GM18867 (cell line): ENCODE measurements at regions not wholly inside any gene's neighbourhood (a gene's known extent, or its start where the extent isn't known, plus 50 kb on each side); places are given as distances from the start of the nearest gene placed in this dataset.

Experiments used
- ATAC-seq: cut with Tn5 transposase; IDR thresholded peaks from one replicate; pipeline ENCODE4 v1.9.1; 2021; ENCODE audit warnings: mild to moderate bottlenecking, moderate library complexity; ENCODE audit not compliant: unreplicated experiment

DNA sequence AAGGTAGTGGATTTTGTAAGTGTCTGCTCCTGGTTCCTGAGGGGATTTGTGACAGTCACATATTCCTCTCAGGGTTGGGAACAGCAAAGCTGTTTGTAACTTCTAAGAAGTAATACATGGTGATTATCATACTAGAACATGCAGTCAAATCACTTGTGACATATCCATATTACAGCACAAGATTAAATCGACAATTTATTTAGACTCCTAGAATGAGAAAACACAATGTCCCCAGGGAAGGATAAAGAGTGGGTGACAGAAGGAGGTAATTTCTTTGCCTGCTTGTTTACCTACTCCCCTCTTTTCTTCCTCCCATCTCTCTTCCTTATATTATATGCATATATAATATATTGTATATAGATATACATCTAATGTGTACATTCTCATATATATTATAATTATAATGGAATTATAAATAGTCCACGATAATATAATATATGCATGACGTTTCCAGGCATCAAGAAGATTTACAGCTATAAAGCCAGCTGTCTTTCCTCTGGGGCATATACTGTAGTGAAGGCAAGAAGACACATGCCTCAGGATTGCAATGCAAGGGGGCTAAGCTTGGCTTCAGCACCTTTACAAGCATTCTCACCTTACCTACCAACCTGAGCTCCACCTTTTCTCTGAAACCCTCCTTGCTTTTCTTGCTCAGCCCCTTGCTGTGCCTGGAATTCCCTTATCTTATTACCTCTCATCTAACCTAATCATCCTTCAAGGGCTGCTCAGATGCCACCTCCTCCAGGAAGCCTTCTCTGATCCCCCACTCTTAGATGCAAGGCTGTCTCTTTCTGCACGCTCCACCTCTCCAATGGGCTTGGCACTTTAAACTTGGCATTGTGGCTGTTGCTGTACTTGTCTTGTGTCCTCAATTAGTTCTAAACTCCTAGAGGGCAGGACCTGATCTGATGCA, 73.1 kb upstream of the PIAS1 start:
- ATAC-seq: no peak

DNA sequence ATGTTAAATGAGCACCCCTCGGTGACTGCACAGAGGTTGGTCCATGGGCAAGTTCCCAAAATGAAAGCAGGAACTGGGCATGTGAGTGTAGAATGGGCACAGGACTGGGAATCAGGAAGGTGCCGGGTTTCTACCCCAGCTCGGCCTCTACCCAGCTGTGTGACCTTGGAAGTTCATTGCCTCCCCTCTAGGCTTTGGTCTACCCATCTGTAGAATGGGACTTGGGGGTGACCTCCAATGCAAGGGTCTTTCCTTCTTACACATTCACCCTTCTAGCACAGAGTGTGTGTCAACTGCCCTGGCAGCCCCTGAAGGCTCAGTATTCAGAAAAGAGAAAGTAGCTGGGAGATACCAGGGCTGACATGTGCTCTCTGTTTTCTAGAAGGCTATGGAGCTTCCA, 72.3 kb upstream of the PIAS1 start:
- ATAC-seq: no peak

DNA sequence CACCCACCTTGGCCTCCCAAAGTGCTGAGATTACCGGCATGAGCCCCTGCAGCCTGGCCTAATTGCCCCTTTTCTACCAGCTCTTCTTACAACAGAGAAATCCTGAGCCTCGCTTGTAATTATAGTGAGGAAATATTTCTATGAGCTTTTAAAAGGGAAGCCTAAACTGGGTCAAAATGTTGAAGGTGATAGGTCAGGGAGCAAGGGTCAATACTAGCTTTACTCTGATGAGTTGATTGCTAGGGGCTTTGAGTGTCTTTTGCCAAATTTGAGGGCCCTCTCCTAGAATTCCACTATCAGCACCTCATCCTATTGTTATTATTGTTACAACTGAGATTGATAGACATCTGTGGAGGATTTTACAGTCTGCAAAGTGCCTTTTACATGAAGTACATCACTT, 62.4 kb upstream of the PIAS1 start:
- no peak for ATAC-seq

DNA sequence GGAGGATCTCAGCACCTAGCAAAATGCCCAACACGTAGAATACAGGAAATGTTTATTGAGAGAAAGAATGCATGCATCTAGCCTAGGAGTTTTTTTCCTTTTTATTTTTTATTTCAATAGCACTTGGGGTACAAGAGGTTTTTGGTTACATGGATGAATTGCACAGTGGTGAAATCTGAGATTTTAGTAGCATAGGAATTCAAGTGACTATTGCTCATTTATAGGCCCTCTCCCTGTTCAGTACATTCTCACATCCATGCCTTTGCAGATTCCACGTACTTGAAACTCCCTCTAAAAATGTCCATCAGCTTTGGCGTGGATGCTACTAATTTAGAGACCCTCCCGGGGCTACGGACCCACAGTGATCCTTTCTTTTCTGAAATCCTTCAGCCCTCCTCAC, 61.7 kb upstream of the PIAS1 start:
- ATAC-seq: no peak

DNA sequence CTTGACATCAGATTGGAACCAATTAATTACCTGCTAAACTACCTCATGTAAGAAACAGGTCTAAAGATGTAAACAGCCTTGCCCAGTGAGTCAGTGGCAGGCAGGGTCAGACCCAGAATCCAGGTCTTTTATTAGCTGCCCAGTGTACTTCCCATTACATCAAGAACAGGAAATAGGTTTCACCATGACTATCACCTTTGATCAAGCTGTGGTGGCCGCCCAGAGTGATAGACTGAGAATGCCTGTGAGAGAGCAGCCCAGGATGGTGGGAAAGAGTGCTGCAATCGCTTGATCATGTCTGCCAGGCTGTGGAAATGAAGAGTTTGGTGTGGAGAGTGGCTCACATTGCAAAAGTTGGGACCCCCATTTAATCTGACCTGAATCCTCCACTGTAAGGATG, 61.3 kb upstream of the PIAS1 start:
- no peak for ATAC-seq

DNA sequence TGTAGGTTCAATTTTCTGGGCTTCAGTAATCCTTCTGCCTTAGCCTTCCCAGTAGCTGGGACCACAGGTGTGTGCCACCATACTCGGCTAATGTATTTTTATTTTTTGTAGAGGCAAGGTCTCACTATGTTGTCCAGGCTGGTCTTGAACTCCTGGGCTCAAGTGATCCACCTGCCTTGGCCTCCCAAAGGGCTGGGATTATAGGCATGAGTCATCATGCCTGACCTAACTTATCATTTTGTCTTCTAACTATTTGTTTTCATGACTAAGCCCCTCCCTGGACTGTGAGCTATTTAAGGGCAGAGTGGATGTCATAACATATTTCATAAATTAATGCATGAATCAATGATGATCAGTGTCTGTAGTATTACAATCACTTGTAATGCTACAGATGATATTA, 56.1 kb upstream of the PIAS1 start:
- no peak for ATAC-seq

DNA sequence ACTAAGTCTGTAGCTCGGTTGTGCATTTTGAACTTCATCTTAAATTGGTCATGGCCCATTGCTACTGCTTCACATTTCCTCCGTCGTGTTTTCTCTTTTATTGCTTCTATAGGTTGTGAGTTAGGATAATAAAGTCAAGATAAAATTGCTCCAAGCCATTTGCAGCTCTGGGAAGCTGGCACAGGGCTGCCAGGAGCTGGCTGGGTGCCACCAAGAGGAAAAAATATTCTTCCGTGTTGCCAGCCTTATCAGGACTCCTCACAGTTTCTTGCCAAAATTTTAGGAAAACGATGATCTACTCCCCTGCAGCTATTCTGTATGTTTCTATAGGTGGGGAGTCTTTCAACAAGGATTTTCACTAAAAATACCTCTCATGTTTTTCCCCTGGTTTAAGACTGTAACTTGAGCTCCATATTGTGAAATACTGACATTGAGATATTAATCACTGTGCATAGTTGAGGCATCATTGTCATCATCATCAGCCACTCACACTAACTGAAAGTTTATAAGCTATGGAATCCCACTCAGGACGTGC, 55.4 kb upstream of the PIAS1 start:
- ATAC-seq: no peak

DNA sequence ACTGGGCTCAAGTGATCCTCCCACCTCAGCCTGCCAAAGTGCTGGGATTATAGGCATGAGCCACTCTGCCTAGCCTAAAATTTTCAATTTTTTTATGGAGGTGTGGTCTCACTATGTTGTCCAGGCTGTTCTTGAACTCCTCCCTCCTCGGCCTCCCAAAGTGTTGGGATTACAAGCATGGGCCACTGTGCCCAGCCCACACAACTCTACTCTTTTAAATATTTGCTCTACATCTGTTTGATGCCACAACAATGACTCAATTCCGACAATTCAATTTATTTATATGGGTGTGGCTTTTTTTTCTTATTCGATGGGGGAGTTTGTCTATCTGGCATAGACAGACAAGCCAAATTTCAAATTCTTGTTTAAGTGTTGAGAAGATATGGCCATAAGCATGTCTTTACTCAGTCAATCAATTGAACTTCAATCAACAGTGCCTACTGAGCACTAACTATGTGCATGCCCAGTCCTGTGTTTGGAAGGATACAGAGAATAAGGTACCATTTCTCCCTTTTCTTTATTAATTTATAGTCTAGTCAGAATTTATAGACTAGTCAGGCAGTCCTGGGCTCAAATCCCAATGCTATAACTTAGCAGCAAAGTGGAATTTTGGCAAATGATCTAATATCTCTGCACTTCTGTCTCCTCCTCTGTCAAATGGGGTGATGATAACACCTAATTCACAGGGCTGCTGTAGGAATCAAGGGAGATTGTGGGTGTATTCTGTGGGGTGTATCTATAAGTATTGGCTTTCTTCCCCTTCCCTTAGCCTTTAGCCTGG, 54.6 kb upstream of the PIAS1 start:
- no peak for ATAC-seq

DNA sequence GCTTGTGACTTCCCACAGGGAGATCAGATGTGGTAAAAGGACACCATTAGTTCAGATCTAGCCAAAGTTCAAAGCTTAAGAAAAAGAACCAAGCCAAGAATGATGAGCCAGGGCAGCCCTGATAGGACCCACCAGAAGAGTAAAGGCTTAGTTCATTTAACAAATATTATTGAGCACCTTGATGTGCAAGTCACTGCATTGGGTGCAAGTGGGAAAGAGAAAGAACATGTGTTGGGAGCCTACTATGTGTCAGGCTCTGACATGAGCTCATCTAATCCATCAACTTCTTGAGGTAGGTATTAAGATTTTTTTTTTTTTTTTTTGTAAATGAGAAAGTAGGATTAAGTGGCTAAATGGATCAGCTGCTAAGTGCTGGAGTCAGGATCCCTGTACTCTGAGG, 53.4 kb upstream of the PIAS1 start:
- no peak for ATAC-seq

DNA sequence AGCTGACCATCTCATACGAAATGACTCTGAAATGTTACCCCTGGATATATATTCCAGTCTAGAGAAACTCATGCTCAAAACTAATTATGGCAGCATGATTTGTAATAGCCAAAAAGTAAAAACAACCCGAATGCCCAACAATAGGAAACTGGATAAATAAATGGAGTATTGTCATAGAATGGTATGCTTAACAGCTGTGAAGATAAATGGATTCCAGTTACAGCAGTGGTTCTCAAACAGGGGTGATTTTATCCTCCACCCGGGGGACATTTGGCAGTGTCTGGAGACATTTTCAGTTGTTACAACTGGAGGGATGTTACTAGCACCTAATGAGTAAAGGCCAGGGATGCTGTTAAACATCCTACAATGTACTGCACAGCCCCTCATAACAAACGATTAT, 52.3 kb upstream of the PIAS1 start:
- no peak for ATAC-seq

DNA sequence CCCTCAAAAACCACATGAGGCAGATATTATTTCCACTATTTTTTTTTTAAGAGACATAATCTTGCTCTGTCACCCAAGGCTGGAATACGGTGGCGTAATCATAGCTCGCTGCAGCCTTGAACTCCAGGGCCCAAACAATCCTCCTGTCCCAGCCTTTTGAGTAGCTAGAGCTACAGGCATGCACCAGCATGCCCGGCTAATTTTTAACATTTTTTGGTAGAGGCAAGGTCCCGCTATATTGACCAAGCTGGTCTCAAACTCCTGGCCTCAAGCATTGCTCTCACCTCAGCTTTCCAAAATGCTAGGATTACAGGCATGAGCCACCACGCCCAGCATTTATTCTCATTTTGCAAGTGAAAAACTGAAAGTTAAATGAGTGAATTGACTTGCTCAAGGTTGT, 50.8 kb upstream of the PIAS1 start:
- no peak for ATAC-seq
